Ascending aorta (tissue), 2 donors: ENCODE measurements at regions not wholly inside any gene's neighbourhood (a gene's known extent, or its start where the extent isn't known, plus 50 kb on each side); places are given as distances from the start of the nearest gene placed in this dataset.
"Not testable (repeated sequence)": the region's sequence is repeated elsewhere in the genome, so short reads cannot be mapped to it uniquely, and the experiment has no call there.

Experiments
- DNase-seq, 2 donors: peaks; one replicate each; pipeline ENCODE4 v3.0.0-alpha.2; 2019; ENCODE audit warnings: low spot score in 2 of 2
- H3K27ac ChIP-seq, 2 donors: fragments of 200-600 bp; sonication (generic); one replicate each; pipeline ENCODE4 v1.5.1; 2016 to 2017; ENCODE audit warnings: mild to moderate bottlenecking in 1 of 2
- H3K27me3 ChIP-seq: fragments of 200-600 bp; sonication (generic); one replicate; pipeline ENCODE4 v1.5.1; 2017
- H3K36me3 ChIP-seq, 2 donors: fragments of 200-600 bp; sonication (generic); one replicate each; pipeline ENCODE4 v1.5.1; 2016
- H3K4me1 ChIP-seq, 2 donors: fragments of 200-600 bp; sonication (generic); one replicate each; pipeline ENCODE4 v1.5.1; 2016 to 2017; ENCODE audit warnings: mild to moderate bottlenecking in 1 of 2
- H3K4me3 ChIP-seq, 2 donors: fragments of 200-600 bp; sonication (generic); one replicate each; pipeline ENCODE4 v1.5.1; 2016 to 2017; ENCODE audit warnings: mild to moderate bottlenecking in 1 of 2
- H3K9me3 ChIP-seq, 2 donors: fragments of 200-600 bp; sonication (generic); one replicate each; pipeline ENCODE4 v1.5.1; 2016
- intact Hi-C: fragments of 100-400 bp; cut with DNase I; formaldehyde crosslinking; loops from one replicate; pipeline ENCODE4 v1.15.1; 2023
- TF ChIP-seq, protein P1 (sequence below), 3 experiments: fragments of 200-600 bp in 2 of 3; fragments of 450-650 bp in 1 of 3; sonication (generic) in 2 of 3; IDR thresholded peaks; one replicate each; pipeline ENCODE4 v1.5.1; 2016 to 2019; ENCODE audit warnings: antibody characterized with exemption in 3 of 3, mild to moderate bottlenecking in 1 of 3, moderate library complexity in 1 of 3

DNA sequence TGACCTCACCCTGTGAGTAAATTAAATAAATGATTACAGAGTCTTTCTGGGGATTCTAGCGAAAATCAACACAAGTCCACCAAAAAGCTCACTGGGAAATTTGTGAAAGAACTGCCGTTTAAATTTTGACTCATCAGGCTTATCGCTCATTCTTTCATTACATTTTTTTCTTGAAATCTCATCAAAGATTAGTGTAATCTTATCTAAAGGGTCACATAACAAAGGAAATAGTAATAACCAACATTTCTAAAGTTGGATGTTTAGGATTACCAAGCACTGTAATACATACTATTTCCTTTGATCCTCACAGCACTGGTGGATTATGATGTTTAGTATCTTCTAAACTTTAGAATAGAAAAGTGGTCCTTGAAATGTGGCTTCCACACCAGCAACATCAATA, 111.1 kb upstream of the CBLB start:
- DNase-seq = no peak
- TF ChIP-seq, protein P1, sequence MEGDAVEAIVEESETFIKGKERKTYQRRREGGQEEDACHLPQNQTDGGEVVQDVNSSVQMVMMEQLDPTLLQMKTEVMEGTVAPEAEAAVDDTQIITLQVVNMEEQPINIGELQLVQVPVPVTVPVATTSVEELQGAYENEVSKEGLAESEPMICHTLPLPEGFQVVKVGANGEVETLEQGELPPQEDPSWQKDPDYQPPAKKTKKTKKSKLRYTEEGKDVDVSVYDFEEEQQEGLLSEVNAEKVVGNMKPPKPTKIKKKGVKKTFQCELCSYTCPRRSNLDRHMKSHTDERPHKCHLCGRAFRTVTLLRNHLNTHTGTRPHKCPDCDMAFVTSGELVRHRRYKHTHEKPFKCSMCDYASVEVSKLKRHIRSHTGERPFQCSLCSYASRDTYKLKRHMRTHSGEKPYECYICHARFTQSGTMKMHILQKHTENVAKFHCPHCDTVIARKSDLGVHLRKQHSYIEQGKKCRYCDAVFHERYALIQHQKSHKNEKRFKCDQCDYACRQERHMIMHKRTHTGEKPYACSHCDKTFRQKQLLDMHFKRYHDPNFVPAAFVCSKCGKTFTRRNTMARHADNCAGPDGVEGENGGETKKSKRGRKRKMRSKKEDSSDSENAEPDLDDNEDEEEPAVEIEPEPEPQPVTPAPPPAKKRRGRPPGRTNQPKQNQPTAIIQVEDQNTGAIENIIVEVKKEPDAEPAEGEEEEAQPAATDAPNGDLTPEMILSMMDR (IDR thresholded peaks at IDR 0.05) = no peak
- no peaks in the 10 kb centered on the region for H3K4me1 ChIP-seq
- H3K9me3 ChIP-seq = peaks cover 0 to 7% of the 10 kb centered on the region in 2 donors
- H3K36me3 ChIP-seq = no peaks in the 10 kb centered on the region
- no peak overlapping the region for H3K27ac ChIP-seq
- intact Hi-C loops = no loop called here
- no peaks in the 10 kb centered on the region for H3K27me3 ChIP-seq
- no peak overlapping the region for H3K4me3 ChIP-seq

DNA sequence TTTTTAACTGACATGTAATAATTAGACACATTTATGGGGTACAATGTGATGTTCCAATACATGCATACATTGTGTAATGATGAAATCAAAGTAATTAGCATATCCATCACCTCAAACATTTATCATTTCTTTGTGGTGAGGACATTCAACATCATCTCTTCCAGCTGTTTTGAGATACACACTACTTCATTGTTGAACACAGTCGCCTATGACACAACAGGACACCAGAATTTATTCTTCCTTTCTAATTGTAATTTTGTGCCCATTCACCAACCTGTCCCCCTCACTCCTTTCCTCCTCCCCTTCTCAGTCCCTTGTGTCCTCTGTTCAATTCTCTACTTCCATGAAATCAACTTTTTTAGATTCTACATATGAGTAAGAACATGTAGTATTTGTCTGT, 113.4 kb upstream of the CBLB start:
- TF ChIP-seq, protein P1 (IDR thresholded peaks at IDR 0.05) = no peak
- no peaks in the 10 kb centered on the region for H3K36me3 ChIP-seq
- no peak for DNase-seq
- peaks cover 0 to 7% of the 10 kb centered on the region in 2 donors for H3K9me3 ChIP-seq
- H3K4me1 ChIP-seq = no peaks in the 10 kb centered on the region
- H3K27ac ChIP-seq = no peak overlapping the region
- no peaks in the 10 kb centered on the region for H3K27me3 ChIP-seq
- no peak overlapping the region for H3K4me3 ChIP-seq
- intact Hi-C loops = no loop called here

DNA sequence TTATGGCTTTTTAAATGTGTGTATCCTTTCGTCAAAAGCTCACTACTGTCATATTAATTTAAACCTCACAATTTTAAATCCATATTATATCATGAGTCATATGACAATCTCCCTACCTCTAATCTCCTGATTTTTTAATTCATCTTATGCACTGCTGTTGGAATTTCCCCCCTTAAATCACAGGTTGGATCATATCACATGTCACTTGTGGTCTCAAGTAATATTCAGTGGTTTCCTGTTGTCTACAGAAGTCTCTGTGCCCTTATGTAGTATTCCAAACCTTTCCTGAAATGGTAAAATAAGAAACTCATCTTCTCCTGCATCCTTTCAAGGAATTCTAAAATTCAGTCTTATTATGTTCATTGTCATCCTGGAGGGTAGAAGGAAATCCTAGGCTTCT, 116.0 kb upstream of the CBLB start:
- Histone ChIP-seq H3K4me1 (no peaks in the 10 kb centered on the region), H3K27ac (no peak overlapping the region), H3K4me3 (no peak overlapping the region), H3K27me3 (no peaks in the 10 kb centered on the region), H3K9me3 (peaks cover 0 to 7% of the 10 kb centered on the region in 2 donors), H3K36me3 (no peaks in the 10 kb centered on the region)
- TF ChIP-seq, protein P1 (IDR thresholded peaks at IDR 0.05) = no peak
- intact Hi-C loops = no loop called here
- no peak for DNase-seq

DNA sequence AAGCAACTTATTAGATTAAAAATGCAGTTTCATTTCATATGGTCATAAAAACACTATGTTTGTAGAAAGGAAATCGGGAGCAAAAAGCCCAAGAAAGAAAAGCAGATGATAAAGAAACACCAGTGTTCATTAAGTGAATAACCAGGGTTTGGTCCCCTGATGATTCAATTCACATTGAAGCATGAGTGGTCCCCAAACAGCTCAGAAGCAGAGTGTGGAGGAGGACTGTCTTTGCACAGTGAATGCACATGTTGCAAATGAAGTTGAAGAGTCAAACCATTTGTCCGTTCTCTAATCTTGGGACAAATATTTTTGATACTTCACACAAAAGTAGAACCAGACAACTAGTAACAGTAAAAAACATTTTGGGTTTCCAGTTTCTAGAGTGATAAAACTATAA, 117.5 kb upstream of the CBLB start:
- H3K27me3 ChIP-seq, DNase-seq, H3K4me1 ChIP-seq, intact Hi-C loops, H3K9me3 ChIP-seq, H3K4me3 ChIP-seq, H3K27ac ChIP-seq, H3K36me3 ChIP-seq: not testable (repeated sequence)

DNA sequence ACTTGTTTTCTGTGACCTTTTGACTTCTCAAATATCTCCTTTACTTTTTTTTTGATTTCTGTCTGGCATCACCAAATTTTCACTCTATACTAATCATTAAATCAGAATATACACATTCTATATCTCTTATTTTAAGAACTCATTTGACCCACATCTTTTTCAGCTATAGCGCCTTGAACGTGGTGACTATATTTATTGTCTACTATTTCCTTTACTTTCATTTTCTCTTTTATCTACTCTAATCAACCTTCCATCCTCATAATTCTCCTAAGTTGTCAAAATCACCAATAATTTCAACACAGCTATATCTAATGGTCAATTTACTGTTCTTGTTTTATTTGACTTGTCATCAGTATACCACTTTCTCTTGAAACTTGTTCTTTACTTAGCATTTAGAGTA, 119.0 kb upstream of the CBLB start:
- Histone ChIP-seq H3K27ac (no peak overlapping the region), H3K4me3 (no peak overlapping the region), H3K4me1 (no peaks in the 10 kb centered on the region), H3K36me3 (no peaks in the 10 kb centered on the region), H3K9me3 (peaks cover 0 to 7% of the 10 kb centered on the region in 2 donors), H3K27me3 (no peaks in the 10 kb centered on the region)
- DNase-seq = no peak
- intact Hi-C loops = no loop called here
- TF ChIP-seq, protein P1 (IDR thresholded peaks at IDR 0.05) = no peak

DNA sequence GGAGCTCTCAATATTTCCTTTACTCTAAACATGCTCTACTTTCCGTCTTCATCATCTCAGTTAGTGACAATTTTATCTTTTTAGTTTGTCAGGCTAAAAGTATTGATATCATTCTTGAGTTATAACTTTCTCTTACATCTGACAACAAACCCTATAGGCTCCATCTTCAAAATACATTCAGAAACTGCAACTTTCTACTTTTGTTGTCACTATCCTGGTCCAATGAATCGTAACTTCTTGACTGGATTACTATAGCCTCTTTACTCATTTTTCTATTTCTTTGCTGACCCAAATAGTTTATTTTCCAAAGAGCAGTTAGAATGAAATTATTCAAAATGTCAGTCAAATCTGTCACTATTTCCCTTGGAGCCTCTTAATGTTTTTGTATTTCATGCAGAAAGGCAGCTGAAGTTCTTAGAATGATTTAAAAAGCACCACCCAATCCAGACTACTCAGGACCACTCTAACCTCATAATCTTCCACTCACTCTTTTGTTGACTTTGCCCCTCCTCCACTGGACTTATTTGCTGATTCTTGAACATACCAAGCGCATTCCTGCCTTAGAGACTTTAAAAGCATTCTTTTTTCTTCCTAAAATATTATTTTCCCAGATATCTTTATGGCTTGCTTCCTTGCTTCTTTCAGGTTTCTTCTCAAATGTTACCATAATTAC, 119.9 kb upstream of the CBLB start:
- no peak overlapping the region for H3K27ac ChIP-seq
- no peaks in the 10 kb centered on the region for H3K4me1 ChIP-seq
- TF ChIP-seq, protein P1 (IDR thresholded peaks at IDR 0.05) = no peak
- H3K9me3 ChIP-seq = peaks cover 0 to 5% of the 10 kb centered on the region in 2 donors
- no peak for DNase-seq
- H3K4me3 ChIP-seq = no peak overlapping the region
- no peaks in the 10 kb centered on the region for H3K27me3 ChIP-seq
- H3K36me3 ChIP-seq = no peaks in the 10 kb centered on the region
- intact Hi-C loops = no loop called here
